Endodermal cell (in vitro differentiated cells): ENCODE measurements at regions not wholly inside any gene's neighbourhood (a gene's known extent, or its start where the extent isn't known, plus 50 kb on each side); places are given as distances from the start of the nearest gene placed in this dataset.

Experiments
- DNase-seq: peaks from one replicate; pipeline ENCODE4 v3.0.0-alpha.2; 2017
- H3K27ac ChIP-seq: 2 replicates; pipeline ENCODE4 v1.5.1; 2013; ENCODE audit warnings: mild to moderate bottlenecking, low read depth, low read length, moderate library complexity
- H3K27me3 ChIP-seq: 2 replicates; pipeline ENCODE4 v1.6.1; 2013; ENCODE audit warnings: mild to moderate bottlenecking, low read length, moderate library complexity; ENCODE audit not compliant: insufficient read depth, control insufficient read depth, poor library complexity, severe bottlenecking
- H3K36me3 ChIP-seq: 2 replicates; pipeline ENCODE4 v1.7.0; 2013; ENCODE audit warnings: mild to moderate bottlenecking, low read length, moderate library complexity; ENCODE audit not compliant: control insufficient read depth, insufficient read depth
- H3K4me1 ChIP-seq: one replicate; pipeline ENCODE4 v1.7.0; 2013; ENCODE audit warnings: low read length; ENCODE audit not compliant: control insufficient read depth, insufficient read depth
- H3K4me3 ChIP-seq: 2 replicates; pipeline ENCODE4 v1.5.1; 2013; ENCODE audit warnings: mild to moderate bottlenecking, low read length, moderate library complexity
- H3K9ac ChIP-seq: 2 replicates; pipeline ENCODE4 v1.6.1; 2013; ENCODE audit warnings: mild to moderate bottlenecking, low read length, moderate library complexity; ENCODE audit not compliant: poor library complexity, severe bottlenecking; ENCODE audit errors: extremely low read depth
- H3K9me3 ChIP-seq: 2 replicates; pipeline ENCODE4 v1.6.1; 2013; ENCODE audit warnings: mild to moderate bottlenecking, low read length, moderate library complexity; ENCODE audit not compliant: control insufficient read depth
- H3K27ac Mint-ChIP-seq: 2 replicates; pipeline ENCODE4 v1.8.0; 2020; ENCODE audit warnings: mixed read lengths
- H3K27me3 Mint-ChIP-seq: 2 replicates; pipeline ENCODE4 v1.8.0; 2021; ENCODE audit warnings: mild to moderate bottlenecking, mixed read lengths; ENCODE audit not compliant: insufficient read depth
- H3K36me3 Mint-ChIP-seq: 2 replicates; pipeline ENCODE4 v1.8.0; 2020; ENCODE audit warnings: low read depth, mixed read lengths
- H3K4me1 Mint-ChIP-seq: 2 replicates; pipeline ENCODE4 v1.8.0; 2020; ENCODE audit warnings: mixed read lengths
- H3K4me3 Mint-ChIP-seq: 2 replicates; pipeline ENCODE4 v1.8.0; 2020; ENCODE audit warnings: mild to moderate bottlenecking, moderate library complexity, mixed read lengths
- H3K9me3 Mint-ChIP-seq: 2 replicates; pipeline ENCODE4 v1.8.0; 2020; ENCODE audit warnings: mild to moderate bottlenecking, mixed read lengths
- WGBS, 2 experiments: methylation state at CpG; one replicate each; pipeline versions ENCODE4 v1.1.5 to v1.1.7; 2013; ENCODE audit warnings: missing lambda C conversion rate in 2 of 2, mixed read lengths in 1 of 2; ENCODE audit not compliant: insufficient coverage in 1 of 2, insufficient read length in 1 of 2; 5-methylcytosine and 5-hydroxymethylcytosine counted together
- TF ChIP-seq, protein P1 (sequence below): fragments of 200-600 bp; sonication (generic); conservative IDR thresholded peaks from 2 replicates; pipeline ENCODE4 v1.5.0; 2021; ENCODE audit warnings: antibody characterized with exemption, mild to moderate bottlenecking

DNA sequence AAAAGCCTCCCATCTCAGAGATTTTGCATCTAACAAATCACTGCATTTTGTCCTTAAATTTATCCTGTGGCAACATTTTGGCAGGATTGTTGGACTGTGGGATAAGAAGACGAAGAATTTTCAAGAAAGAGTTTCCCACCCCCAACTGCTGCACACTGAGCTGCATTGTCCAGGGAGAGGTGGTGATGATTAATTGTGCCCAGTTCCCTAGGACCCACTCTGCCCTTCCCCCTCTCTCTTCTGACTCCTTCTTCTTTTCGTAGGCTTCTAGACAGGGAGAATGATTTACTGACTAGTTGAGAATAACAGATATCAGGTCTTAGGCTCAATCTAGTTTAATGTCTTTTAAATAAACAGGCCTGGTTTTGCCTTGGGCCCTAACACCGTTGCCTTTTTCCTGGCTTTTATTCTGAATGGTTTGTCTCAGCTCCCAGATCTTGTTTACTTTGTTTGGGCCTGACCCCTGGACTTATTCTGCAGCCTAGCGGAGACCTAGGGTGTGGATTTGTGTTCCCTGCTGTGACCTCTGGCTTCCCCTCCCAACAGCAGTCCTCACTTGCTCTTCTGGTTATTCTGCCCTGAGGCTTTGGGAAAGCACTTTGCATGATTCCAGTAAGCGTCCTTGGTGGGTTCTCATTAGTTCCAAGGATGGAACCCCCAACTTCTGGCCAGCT is 233.3 kb downstream of the INSIG2 start:
- DNase-seq: peak; percentile 79
- Mint-ChIP-seq H3K27ac (no peak overlapping the region), H3K9me3 (peaks cover 4% of the 10 kb centered on the region), H3K4me1 (peaks cover 41% of the 10 kb centered on the region), H3K27me3 (peaks cover 11% of the 10 kb centered on the region), H3K4me3 (no peak overlapping the region), H3K36me3 (no peaks in the 10 kb centered on the region)
- H3K36me3 ChIP-seq: no peaks in the 10 kb centered on the region
- H3K27ac ChIP-seq: no peak overlapping the region
- WGBS, 2 experiments: 26 to 33% methylated on average over 4 to 5 of the region's 5 CpGs
- TF ChIP-seq, protein P1, sequence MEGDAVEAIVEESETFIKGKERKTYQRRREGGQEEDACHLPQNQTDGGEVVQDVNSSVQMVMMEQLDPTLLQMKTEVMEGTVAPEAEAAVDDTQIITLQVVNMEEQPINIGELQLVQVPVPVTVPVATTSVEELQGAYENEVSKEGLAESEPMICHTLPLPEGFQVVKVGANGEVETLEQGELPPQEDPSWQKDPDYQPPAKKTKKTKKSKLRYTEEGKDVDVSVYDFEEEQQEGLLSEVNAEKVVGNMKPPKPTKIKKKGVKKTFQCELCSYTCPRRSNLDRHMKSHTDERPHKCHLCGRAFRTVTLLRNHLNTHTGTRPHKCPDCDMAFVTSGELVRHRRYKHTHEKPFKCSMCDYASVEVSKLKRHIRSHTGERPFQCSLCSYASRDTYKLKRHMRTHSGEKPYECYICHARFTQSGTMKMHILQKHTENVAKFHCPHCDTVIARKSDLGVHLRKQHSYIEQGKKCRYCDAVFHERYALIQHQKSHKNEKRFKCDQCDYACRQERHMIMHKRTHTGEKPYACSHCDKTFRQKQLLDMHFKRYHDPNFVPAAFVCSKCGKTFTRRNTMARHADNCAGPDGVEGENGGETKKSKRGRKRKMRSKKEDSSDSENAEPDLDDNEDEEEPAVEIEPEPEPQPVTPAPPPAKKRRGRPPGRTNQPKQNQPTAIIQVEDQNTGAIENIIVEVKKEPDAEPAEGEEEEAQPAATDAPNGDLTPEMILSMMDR: peak; percentile 42
- H3K4me3 ChIP-seq: no peak overlapping the region
- no peak overlapping the region for H3K9ac ChIP-seq
- no peaks in the 10 kb centered on the region for H3K27me3 ChIP-seq
- H3K9me3 ChIP-seq: no peaks in the 10 kb centered on the region
- H3K4me1 ChIP-seq: peaks cover 5% of the 10 kb centered on the region

DNA sequence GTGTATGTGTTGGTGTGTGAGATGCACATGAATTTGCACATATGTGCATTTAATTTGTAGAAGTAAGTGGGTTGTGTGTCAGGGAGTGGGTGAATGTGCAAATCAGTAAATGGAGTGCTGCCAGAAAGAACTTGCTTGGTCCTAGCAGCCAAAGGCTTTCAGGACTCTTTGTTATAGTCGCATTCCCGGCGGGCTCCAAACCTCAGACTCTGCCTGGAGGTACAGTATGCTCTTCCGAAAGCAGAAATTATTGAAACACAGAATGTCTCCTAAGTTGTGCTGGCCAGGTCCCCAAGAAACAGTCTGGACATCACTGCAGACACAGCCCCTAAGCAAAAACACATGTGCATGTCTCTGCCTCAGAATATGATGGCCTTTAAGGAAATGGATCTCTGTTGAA is 232.4 kb downstream of the INSIG2 start:
- Mint-ChIP-seq H3K9me3 (peaks cover 4% of the 10 kb centered on the region), H3K27me3 (peaks cover 19% of the 10 kb centered on the region), H3K4me3 (no peak overlapping the region), H3K27ac (no peak overlapping the region), H3K4me1 (peaks cover 41% of the 10 kb centered on the region), H3K36me3 (no peaks in the 10 kb centered on the region)
- peak overlapping the region; percentile 4 for H3K27ac ChIP-seq
- 67 to 73% methylated on average over 4 of the region's 4 CpGs for WGBS, 2 experiments
- H3K36me3 ChIP-seq: no peaks in the 10 kb centered on the region
- no peak for DNase-seq
- peaks cover 5% of the 10 kb centered on the region for H3K4me1 ChIP-seq
- no peaks in the 10 kb centered on the region for H3K27me3 ChIP-seq
- H3K4me3 ChIP-seq: no peak overlapping the region
- no peaks in the 10 kb centered on the region for H3K9me3 ChIP-seq
- no peak overlapping the region for H3K9ac ChIP-seq
- TF ChIP-seq, protein P1: no peak

DNA sequence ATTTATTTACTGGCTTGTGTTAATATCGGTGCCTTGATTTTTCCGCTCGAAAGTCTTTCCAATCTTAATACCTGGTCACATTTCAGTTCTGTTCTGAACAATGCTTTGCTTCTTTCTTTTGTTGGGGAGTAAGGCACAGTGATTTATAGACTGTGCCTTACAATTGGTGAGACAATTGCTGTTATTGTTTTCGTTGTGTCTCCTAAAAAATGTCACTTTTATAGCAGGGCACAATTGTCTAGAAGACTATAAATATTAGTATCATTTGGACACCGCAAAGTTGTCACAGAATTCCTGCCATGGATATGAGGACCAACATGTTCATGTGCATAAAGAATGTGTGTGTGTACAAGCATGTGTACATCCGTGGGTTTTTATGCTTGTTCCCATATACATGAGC is 231.9 kb downstream of the INSIG2 start:
- Mint-ChIP-seq H3K4me1 (peaks cover 41% of the 10 kb centered on the region), H3K36me3 (no peaks in the 10 kb centered on the region), H3K27me3 (peaks cover 24% of the 10 kb centered on the region), H3K27ac (no peak overlapping the region), H3K9me3 (peaks cover 4% of the 10 kb centered on the region), H3K4me3 (no peak overlapping the region)
- H3K36me3 ChIP-seq: no peaks in the 10 kb centered on the region
- 82 to 88% methylated on average over 4 to 6 of the region's 6 CpGs for WGBS, 2 experiments
- no peak overlapping the region for H3K9ac ChIP-seq
- H3K4me1 ChIP-seq: peaks cover 5% of the 10 kb centered on the region
- TF ChIP-seq, protein P1: no peak
- no peak for DNase-seq
- H3K27ac ChIP-seq: no peak overlapping the region
- no peaks in the 10 kb centered on the region for H3K27me3 ChIP-seq
- no peak overlapping the region for H3K4me3 ChIP-seq
- no peaks in the 10 kb centered on the region for H3K9me3 ChIP-seq
